ENCODE measurements at regions not wholly inside any gene's neighbourhood (a gene's known extent, or its start where the extent isn't known, plus 50 kb on each side); places are given as distances from the start of the nearest gene placed in this dataset.

DNA sequence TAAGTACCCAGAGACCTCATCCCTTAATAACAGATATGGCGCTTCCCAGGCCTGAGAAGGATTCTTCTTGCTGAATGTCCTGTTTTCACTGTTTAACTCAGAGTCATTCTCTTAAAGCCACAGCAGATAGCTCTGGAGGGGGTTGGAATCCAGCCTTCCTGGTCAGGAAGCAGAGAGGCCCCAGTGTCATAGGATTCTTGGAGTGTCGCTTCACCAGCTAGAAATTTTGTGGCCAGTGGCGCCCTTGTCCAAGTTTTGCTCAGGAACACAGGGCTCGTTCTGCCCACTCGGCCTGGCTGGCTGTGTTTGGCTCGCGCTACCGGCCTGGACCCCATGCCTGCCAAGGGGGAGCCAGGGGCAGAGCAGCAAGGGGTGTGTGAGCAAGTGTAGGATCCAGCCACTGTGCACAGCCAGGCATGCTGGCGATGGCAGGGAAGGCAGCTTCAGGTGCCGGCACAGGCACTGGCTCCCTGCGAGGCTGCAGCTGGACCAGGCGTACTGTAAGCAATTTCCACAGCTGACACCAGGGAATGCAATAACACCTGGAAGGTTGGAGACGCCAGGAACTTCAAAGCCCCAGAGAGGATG, 214.8 kb upstream of the SESN3 start:
- Histone ChIP-seq H3K27ac (no peak overlapping the region), H3K9me3 (no peaks in the 10 kb centered on the region), H3K4me1 (ENCODE audit: control insufficient read depth in 1 of 2, insufficient read depth in 1 of 2, low read depth in 1 of 2, low read length in 1 of 2) (peaks cover 18 to 28% of the 10 kb centered on the region in 2 experiments), H3K27me3 (no peaks in the 10 kb centered on the region), H3K4me3 (ENCODE audit: low read depth in 1 of 2, low read length in 1 of 2) (no peak overlapping the region), H3K36me3 (no peaks in the 10 kb centered on the region)
- TF ChIP-seq, protein P1, sequence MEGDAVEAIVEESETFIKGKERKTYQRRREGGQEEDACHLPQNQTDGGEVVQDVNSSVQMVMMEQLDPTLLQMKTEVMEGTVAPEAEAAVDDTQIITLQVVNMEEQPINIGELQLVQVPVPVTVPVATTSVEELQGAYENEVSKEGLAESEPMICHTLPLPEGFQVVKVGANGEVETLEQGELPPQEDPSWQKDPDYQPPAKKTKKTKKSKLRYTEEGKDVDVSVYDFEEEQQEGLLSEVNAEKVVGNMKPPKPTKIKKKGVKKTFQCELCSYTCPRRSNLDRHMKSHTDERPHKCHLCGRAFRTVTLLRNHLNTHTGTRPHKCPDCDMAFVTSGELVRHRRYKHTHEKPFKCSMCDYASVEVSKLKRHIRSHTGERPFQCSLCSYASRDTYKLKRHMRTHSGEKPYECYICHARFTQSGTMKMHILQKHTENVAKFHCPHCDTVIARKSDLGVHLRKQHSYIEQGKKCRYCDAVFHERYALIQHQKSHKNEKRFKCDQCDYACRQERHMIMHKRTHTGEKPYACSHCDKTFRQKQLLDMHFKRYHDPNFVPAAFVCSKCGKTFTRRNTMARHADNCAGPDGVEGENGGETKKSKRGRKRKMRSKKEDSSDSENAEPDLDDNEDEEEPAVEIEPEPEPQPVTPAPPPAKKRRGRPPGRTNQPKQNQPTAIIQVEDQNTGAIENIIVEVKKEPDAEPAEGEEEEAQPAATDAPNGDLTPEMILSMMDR (IDR thresholded peaks at IDR 0.05) = no peak

DNA sequence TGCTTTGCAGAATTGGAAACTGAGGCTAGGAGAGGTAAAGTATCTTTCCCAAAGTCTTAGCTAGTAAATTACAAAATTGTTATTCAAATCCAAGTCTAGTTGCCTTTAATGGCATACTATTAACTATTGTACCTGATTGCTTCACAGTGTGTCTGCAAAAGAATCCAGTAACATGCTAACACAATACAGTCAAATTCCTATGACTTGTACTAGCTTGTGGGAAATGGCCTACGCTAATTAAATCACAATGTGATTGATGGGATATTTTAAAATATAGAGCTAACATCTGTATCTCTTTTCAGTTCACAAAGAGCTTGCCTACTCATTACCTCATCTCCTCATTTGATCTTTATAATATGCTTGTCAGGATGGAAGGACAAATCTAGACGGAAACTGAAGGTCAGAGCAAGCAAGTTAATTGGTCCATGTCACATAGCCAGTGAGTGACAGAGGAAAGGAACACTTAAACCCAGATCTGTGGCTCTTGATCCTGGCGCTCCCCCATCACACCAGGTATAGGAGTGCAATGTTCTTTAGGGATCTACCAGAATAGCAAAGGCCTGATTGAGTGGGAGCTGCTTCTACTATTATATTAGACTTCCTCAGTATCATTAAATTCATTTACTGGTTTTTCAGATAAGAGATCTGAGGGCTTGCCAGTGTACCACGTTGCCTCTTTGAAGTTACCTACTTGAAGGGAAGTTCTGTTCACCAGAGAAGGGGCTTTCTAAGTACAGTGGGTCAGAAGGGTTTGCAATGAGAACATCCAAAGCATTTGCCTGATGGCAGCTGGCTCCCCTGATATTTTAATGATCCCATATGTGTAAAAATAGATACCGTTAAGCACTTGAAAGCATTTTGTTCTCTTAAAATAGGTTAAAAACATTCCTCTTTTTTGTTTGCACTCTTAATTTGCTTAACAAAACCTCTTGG, 213.6 kb upstream of the SESN3 start:
- H3K36me3 ChIP-seq = no peaks in the 10 kb centered on the region
- no peaks in the 10 kb centered on the region for H3K27me3 ChIP-seq
- no peak overlapping the region for H3K4me3 ChIP-seq (ENCODE audit: low read depth in 1 of 2, low read length in 1 of 2)
- TF ChIP-seq, protein P1 (IDR thresholded peaks at IDR 0.05) = no peak
- H3K4me1 ChIP-seq (ENCODE audit: control insufficient read depth in 1 of 2, insufficient read depth in 1 of 2, low read depth in 1 of 2, low read length in 1 of 2) = peaks cover 18 to 26% of the 10 kb centered on the region in 2 experiments
- H3K9me3 ChIP-seq = no peaks in the 10 kb centered on the region
- no peak overlapping the region for H3K27ac ChIP-seq

DNA sequence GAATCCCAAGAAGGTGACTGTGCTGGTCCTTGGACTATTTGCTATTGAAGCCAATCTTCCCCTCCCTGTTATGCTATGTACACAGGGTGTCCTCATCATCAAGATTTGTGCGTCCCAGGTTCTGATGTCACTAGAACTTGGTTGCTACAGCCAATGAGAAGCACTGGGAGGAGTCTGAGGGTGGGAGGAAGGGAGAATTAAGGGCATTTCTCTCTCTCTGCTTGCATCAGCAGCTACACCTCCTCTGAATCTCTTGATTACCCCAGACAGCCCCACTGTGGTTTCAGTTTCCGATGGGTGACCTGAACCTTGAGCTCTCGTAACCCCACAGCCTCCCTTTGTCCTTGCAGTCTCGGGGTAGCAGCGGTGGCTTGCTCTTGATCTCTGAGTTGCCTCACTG, 212.4 kb upstream of the SESN3 start:
- peaks cover 18 to 26% of the 10 kb centered on the region in 2 experiments for H3K4me1 ChIP-seq (ENCODE audit: control insufficient read depth in 1 of 2, insufficient read depth in 1 of 2, low read depth in 1 of 2, low read length in 1 of 2)
- no peaks in the 10 kb centered on the region for H3K27me3 ChIP-seq
- no peaks in the 10 kb centered on the region for H3K36me3 ChIP-seq
- no peak overlapping the region for H3K4me3 ChIP-seq (ENCODE audit: low read depth in 1 of 2, low read length in 1 of 2)
- TF ChIP-seq, protein P1 (IDR thresholded peaks at IDR 0.05) = no peak
- H3K27ac ChIP-seq = peak overlapping the region; percentile 56
- no peaks in the 10 kb centered on the region for H3K9me3 ChIP-seq

DNA sequence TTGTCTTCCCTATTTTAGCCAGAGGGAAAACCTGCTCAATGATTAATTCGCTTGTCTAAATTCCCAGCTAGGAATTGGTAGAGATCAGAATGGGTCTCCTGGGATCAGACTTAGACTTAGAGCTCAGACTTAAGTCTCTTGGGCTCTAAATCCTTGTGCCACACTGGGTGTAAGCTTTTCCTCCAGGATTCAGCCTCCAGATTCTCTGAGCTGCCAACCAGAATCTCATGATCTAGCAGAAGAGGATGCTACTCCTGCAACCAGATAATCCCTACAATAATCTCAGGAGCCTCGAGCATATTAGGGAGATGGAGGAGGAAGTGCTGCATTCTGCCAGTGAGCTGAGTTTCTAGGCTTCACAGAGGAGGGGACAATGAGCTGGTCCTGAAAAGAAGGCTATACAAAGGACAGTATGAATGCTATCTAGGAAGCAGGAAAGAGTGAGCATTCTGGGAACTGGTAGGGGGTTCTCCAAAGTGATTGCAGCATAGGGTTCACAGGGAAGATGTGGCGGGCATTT, 211.6 kb upstream of the SESN3 start:
- no peaks in the 10 kb centered on the region for H3K27me3 ChIP-seq

DNA sequence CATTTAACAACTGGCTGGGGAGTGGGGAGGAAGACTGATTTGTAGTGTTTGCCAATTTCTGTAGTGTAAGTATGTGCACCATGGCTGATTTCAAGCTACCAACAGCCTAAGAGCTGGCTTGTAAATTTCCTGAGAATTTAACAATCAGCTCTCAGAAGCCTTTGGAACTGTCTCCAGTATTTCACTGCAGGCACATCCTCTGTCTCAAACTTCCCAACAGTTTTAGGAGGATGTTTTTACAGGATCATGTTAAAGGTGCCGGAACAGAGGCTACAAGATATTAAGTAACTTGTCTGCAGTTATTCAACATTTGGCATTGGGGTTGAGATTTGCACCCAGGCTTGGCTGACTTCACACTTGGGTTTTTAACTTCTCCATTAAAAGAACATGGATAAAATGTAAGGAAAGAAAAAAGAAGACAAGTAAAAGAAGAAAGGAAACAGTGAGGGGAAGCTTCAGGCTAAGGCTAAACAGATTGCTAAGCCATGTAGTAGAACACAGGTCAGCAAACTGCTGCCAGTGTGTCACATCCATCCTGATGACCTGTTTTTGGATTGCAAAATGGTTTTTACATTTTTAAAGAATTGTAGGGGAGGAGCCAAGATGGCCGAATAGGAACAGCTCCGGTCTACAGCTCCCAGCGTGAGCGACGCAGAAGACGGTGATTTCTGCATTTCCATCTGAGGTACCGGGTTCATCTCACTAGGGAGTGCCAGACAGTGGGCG, 204.8 kb upstream of the SESN3 start:
- H3K4me3 ChIP-seq (ENCODE audit: low read depth in 1 of 2, low read length in 1 of 2) = no peak overlapping the region
- H3K4me1 ChIP-seq (ENCODE audit: control insufficient read depth in 1 of 2, insufficient read depth in 1 of 2, low read depth in 1 of 2, low read length in 1 of 2) = no peaks in the 10 kb centered on the region
- H3K9me3 ChIP-seq = no peaks in the 10 kb centered on the region
- no peaks in the 10 kb centered on the region for H3K27me3 ChIP-seq
- TF ChIP-seq, protein P1 (IDR thresholded peaks at IDR 0.05) = no peak
- H3K36me3 ChIP-seq = no peaks in the 10 kb centered on the region
- no peak overlapping the region for H3K27ac ChIP-seq

More for the DNA sequence above, 211.6 kb upstream of the SESN3 start:
- Histone ChIP-seq H3K9me3 (no peaks in the 10 kb centered on the region), H3K36me3 (no peaks in the 10 kb centered on the region), H3K4me1 (ENCODE audit: control insufficient read depth in 1 of 2, insufficient read depth in 1 of 2, low read depth in 1 of 2, low read length in 1 of 2) (peaks cover 18 to 26% of the 10 kb centered on the region in 2 experiments), H3K27ac (peak overlapping the region; percentile 6), H3K4me3 (ENCODE audit: low read depth in 1 of 2, low read length in 1 of 2) (no peak overlapping the region)
- TF ChIP-seq, protein P1 (IDR thresholded peaks at IDR 0.05) = no peak
